MCF 10A (cell line): ENCODE measurements at regions not wholly inside any gene's neighbourhood (a gene's known extent, or its start where the extent isn't known, plus 50 kb on each side); places are given as distances from the start of the nearest gene placed in this dataset.

Experiments
- BruUV-seq: library from RNA; stranded (reverse); fragments of 400-500 nt; replicated peaks from 2 replicates; lab custom pipeline; 2021; lab: Mats Ljungman, UMichigan
- CTCF ChIA-PET: fragments of 300-600 bp; sonication (Branson Sonifier 250); formaldehyde crosslinking; extraction: SDS; loops from one replicate; lab custom pipeline; 2021; ENCODE audit warnings: antibody characterized with exemption, inconsistent platforms; lab: Yijun Ruan, JAX
- POLR2A ChIA-PET: fragments of 300-600, 350-650 bp; sonication (Branson Sonifier 250); formaldehyde crosslinking; extraction: SDS; loops from one replicate; lab custom pipeline; 2020; ENCODE audit warnings: antibody characterized with exemption, inconsistent platforms; lab: Yijun Ruan, JAX
- DNase-seq: peaks from one replicate; pipeline ENCODE4 v3.0.0-alpha.2; 2018; ENCODE audit not compliant: unreplicated experiment
- H3K27ac Mint-ChIP-seq: one replicate; pipeline ENCODE4 v1.8.0; 2022; ENCODE audit warnings: mild to moderate bottlenecking, low read depth, mixed read lengths; ENCODE audit not compliant: unreplicated experiment
- H3K27me3 Mint-ChIP-seq: one replicate; pipeline ENCODE4 v1.8.0; 2022; ENCODE audit warnings: mixed read lengths; ENCODE audit not compliant: insufficient read depth, unreplicated experiment
- H3K36me3 Mint-ChIP-seq: one replicate; pipeline ENCODE4 v1.8.0; 2022; ENCODE audit warnings: mild to moderate bottlenecking, moderate library complexity, mixed read lengths; ENCODE audit not compliant: insufficient read depth, unreplicated experiment
- H3K4me1 Mint-ChIP-seq: one replicate; pipeline ENCODE4 v1.8.0; 2022; ENCODE audit warnings: mixed read lengths; ENCODE audit not compliant: insufficient read depth, unreplicated experiment
- H3K4me3 Mint-ChIP-seq: one replicate; pipeline ENCODE4 v1.8.0; 2022; ENCODE audit warnings: mild to moderate bottlenecking, moderate library complexity, mixed read lengths; ENCODE audit not compliant: unreplicated experiment
- H3K9me3 Mint-ChIP-seq: one replicate; pipeline ENCODE4 v1.8.0; 2022; ENCODE audit warnings: mixed read lengths; ENCODE audit not compliant: unreplicated experiment
- intact Hi-C: fragments of 100-400 bp; cut with micrococcal nuclease; formaldehyde crosslinking; loops from 2 replicates; pipeline ENCODE4 v1.14.1; 2022
- TF ChIP-seq, protein P1 (sequence below): fragments of 200-600 bp; IDR thresholded peaks from one replicate; pipeline ENCODE4 v1.8.0; 2022; ENCODE audit warnings: antibody characterized with exemption, mild to moderate bottlenecking; ENCODE audit not compliant: unreplicated experiment

DNA sequence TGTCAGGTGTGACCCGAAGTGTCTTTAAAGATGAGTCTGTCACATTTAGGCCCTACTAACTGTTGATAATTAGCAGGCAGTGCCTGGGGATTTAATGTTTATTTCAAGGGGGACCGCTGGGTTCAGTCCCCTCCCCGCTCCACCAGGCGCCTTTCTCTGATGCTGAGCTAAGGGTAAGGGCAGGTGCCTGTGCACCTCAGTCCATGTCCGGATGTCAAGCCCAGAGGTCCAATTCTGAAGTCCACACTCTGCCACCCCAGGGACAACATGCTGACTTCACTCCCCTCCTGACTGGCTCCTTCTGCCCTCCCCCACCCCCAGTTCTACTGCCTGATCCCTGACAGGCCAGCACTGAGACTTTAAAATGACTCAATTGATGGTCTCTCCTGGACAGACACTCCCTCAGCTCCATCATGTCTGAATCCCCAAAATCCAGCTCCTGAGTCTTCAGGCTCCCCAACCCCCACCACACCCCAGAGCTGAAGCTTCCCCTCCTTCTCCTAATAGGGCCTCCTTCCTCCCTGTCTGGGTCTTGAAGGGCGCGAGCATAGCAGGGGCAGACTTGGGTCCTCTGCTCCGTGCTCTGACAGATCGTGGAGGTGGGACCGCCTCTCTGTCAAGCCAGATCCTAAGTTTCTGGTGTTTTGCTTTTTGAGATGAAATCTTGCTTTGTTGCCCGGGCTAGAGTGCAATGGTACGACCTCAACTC lies 49.8 kb upstream of the ANO1 start:
- CTCF ChIA-PET = no interaction called here
- TF ChIP-seq, protein P1, sequence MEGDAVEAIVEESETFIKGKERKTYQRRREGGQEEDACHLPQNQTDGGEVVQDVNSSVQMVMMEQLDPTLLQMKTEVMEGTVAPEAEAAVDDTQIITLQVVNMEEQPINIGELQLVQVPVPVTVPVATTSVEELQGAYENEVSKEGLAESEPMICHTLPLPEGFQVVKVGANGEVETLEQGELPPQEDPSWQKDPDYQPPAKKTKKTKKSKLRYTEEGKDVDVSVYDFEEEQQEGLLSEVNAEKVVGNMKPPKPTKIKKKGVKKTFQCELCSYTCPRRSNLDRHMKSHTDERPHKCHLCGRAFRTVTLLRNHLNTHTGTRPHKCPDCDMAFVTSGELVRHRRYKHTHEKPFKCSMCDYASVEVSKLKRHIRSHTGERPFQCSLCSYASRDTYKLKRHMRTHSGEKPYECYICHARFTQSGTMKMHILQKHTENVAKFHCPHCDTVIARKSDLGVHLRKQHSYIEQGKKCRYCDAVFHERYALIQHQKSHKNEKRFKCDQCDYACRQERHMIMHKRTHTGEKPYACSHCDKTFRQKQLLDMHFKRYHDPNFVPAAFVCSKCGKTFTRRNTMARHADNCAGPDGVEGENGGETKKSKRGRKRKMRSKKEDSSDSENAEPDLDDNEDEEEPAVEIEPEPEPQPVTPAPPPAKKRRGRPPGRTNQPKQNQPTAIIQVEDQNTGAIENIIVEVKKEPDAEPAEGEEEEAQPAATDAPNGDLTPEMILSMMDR = no peak
- intact Hi-C loops = no loop called here
- Mint-ChIP-seq H3K27ac (no peak overlapping the region), H3K36me3 (no peaks in the 10 kb centered on the region), H3K4me1 (no peaks in the 10 kb centered on the region), H3K9me3 (no peaks in the 10 kb centered on the region), H3K4me3 (no peak overlapping the region), H3K27me3 (no peaks in the 10 kb centered on the region)
- BruUV-seq = no TSS peak
- DNase-seq = no peak
- POLR2A ChIA-PET = no interaction called here
